ENCODE measurements at regions not wholly inside any gene's neighbourhood (a gene's known extent, or its start where the extent isn't known, plus 50 kb on each side); places are given as distances from the start of the nearest gene placed in this dataset.

- TF ChIP-seq ZIC2 (tag by site-specific recombination; IDR thresholded peaks at IDR 0.05) (no peak), YY1 (tag by site-specific recombination; IDR thresholded peaks at IDR 0.05) (no peak), ZNF510 (tag by site-specific recombination; IDR thresholded peaks at IDR 0.05; ENCODE audit: insufficient replicate concordance) (no peak), ZNF24 (tag by site-specific recombination; IDR thresholded peaks at IDR 0.05) (no peak)
- POLR2A ChIA-PET = no interaction called here
- CTCF ChIA-PET = interaction anchor here (0.6 kb wide), 1 partner anchor 1914 kb away, joined by 3 read pairs; no protein-coding TSS in a partner anchor
- Histone ChIP-seq H3K36me3 (ENCODE audit: control insufficient read depth in 2 of 2, insufficient read depth in 1 of 2, low read length in 2 of 2) (no peaks in the 10 kb centered on the region), H3K4me1 (ENCODE audit: control insufficient read depth, insufficient read depth, low read length) (no peaks in the 10 kb centered on the region), H3K4me3 (ENCODE audit: low read depth, low read length) (no peak overlapping the region), H3K27ac (ENCODE audit: extremely low read depth, low read depth, low read length) (no peak overlapping the region), H3K9me3 (ENCODE audit: control insufficient read depth, insufficient read depth, low read depth, low read length) (no peaks in the 10 kb centered on the region)
Measured at GRCh38 chr2:144086965-144087364, 433.0 kb downstream of the ZEB2 start.

- Histone ChIP-seq H3K4me1 (ENCODE audit: control insufficient read depth, insufficient read depth, low read length) (no peaks in the 10 kb centered on the region), H3K36me3 (ENCODE audit: control insufficient read depth in 2 of 2, insufficient read depth in 1 of 2, low read length in 2 of 2) (no peaks in the 10 kb centered on the region), H3K9me3 (ENCODE audit: control insufficient read depth, insufficient read depth, low read depth, low read length) (no peaks in the 10 kb centered on the region), H3K4me3 (ENCODE audit: low read depth, low read length) (no peak overlapping the region), H3K27ac (ENCODE audit: extremely low read depth, low read depth, low read length) (no peak overlapping the region)
- ChIA-PET CTCF (interaction anchor here (0.6 kb wide), 1 partner anchor 396 kb away, joined by 3 read pairs; no protein-coding TSS in a partner anchor), POLR2A (no interaction called here)
- TF ChIP-seq ZNF202 (tag by site-specific recombination; IDR thresholded peaks at IDR 0.05; ENCODE audit: borderline replicate concordance) (no peak), OVOL3 (tag by site-specific recombination; IDR thresholded peaks at IDR 0.05) (no peak), FEZF1 (tag by site-specific recombination; IDR thresholded peaks at IDR 0.05) (no peak), KLF10 (tag by site-specific recombination; IDR thresholded peaks at IDR 0.05) (no peak), TSHZ1 (tag by site-specific recombination; IDR thresholded peaks at IDR 0.05; ENCODE audit: borderline replicate concordance) (no peak), ZNF221 (tag by site-specific recombination; IDR thresholded peaks at IDR 0.05; ENCODE audit: borderline replicate concordance) (no peak), ZBTB17 (tag by site-specific recombination; IDR thresholded peaks at IDR 0.05) (no peak), ZSCAN23 (tag by site-specific recombination; IDR thresholded peaks at IDR 0.05) (no peak), ZNF138 (tag by site-specific recombination; IDR thresholded peaks at IDR 0.05; ENCODE audit: borderline replicate concordance) (no peak), ZNF362 (tag by site-specific recombination; IDR thresholded peaks at IDR 0.05) (no peak), ZSCAN18 (tag by site-specific recombination; IDR thresholded peaks at IDR 0.05) (no peak), ZNF529 (tag by site-specific recombination; IDR thresholded peaks at IDR 0.05; ENCODE audit: insufficient replicate concordance) (no peak), ZNF571 (tag by site-specific recombination; IDR thresholded peaks at IDR 0.05) (no peak), KLF8 (tag by site-specific recombination; IDR thresholded peaks at IDR 0.05) (no peak)
- TF ChIP-seq, protein P1, sequence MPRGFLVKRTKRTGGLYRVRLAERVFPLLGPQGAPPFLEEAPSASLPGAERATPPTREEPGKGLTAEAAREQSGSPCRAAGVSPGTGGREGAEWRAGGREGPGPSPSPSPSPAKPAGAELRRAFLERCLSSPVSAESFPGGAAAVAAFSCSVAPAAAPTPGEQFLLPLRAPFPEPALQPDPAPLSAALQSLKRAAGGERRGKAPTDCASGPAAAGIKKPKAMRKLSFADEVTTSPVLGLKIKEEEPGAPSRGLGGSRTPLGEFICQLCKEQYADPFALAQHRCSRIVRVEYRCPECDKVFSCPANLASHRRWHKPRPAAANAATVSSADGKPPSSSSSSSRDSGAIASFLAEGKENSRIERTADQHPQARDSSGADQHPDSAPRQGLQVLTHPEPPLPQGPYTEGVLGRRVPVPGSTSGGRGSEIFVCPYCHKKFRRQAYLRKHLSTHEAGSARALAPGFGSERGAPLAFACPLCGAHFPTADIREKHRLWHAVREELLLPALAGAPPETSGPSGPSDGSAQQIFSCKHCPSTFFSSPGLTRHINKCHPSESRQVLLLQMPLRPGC (tag by site-specific recombination; IDR thresholded peaks at IDR 0.05) = no peak
- TF ChIP-seq, protein P2, sequence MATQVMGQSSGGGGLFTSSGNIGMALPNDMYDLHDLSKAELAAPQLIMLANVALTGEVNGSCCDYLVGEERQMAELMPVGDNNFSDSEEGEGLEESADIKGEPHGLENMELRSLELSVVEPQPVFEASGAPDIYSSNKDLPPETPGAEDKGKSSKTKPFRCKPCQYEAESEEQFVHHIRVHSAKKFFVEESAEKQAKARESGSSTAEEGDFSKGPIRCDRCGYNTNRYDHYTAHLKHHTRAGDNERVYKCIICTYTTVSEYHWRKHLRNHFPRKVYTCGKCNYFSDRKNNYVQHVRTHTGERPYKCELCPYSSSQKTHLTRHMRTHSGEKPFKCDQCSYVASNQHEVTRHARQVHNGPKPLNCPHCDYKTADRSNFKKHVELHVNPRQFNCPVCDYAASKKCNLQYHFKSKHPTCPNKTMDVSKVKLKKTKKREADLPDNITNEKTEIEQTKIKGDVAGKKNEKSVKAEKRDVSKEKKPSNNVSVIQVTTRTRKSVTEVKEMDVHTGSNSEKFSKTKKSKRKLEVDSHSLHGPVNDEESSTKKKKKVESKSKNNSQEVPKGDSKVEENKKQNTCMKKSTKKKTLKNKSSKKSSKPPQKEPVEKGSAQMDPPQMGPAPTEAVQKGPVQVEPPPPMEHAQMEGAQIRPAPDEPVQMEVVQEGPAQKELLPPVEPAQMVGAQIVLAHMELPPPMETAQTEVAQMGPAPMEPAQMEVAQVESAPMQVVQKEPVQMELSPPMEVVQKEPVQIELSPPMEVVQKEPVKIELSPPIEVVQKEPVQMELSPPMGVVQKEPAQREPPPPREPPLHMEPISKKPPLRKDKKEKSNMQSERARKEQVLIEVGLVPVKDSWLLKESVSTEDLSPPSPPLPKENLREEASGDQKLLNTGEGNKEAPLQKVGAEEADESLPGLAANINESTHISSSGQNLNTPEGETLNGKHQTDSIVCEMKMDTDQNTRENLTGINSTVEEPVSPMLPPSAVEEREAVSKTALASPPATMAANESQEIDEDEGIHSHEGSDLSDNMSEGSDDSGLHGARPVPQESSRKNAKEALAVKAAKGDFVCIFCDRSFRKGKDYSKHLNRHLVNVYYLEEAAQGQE (tag by site-specific recombination; IDR thresholded peaks at IDR 0.05) = no peak
Measured at GRCh38 chr2:144085016-144085415, 434.9 kb downstream of the ZEB2 start.
